PC-3 (cell line): ENCODE measurements at regions not wholly inside any gene's neighbourhood (a gene's known extent, or its start where the extent isn't known, plus 50 kb on each side); places are given as distances from the start of the nearest gene placed in this dataset.

Experiments used
- ATAC-seq: fragments of 200-7000 bp; cut with Tn5 transposase; 2 replicates; pipeline ENCODE4 v1.9.1; 2020; ENCODE audit warnings: mild to moderate bottlenecking, moderate library complexity
- BruUV-seq: library from RNA; stranded (reverse); fragments of 400-500 nt; replicated peaks from 2 replicates; lab custom pipeline; 2021; lab: Mats Ljungman, UMichigan
- CTCF ChIA-PET: fragments of 300-600 bp; sonication (Branson Sonifier 250); formaldehyde crosslinking; loops from one replicate; lab custom pipeline; 2022; ENCODE audit warnings: antibody characterized with exemption; lab: Charles Lee
- POLR2A ChIA-PET: fragments of 300-600 bp; sonication (Branson Sonifier 250); formaldehyde crosslinking; loops from one replicate; lab custom pipeline; 2022; ENCODE audit warnings: antibody characterized with exemption; ENCODE audit not compliant: unreplicated experiment; lab: Charles Lee
- DNase-seq: peaks from one replicate; pipeline ENCODE4 v3.0.0-alpha.2; 2015
- H2AFZ ChIP-seq: fragments of 300-600 bp; sonication (generic); 2 replicates; pipeline ENCODE4 v1.6.0; 2016; ENCODE audit warnings: antibody characterized with exemption, low read length
- H3F3A ChIP-seq: fragments of 300-600 bp; sonication (generic); one replicate; pipeline ENCODE4 v1.6.0; 2017; ENCODE audit warnings: antibody characterized with exemption, low read length, control low read depth, mild to moderate bottlenecking; ENCODE audit not compliant: unreplicated experiment
- H3K27ac ChIP-seq: fragments of 300-600 bp; sonication (generic); 2 replicates; pipeline ENCODE4 v1.5.1; 2016; ENCODE audit warnings: mild to moderate bottlenecking, low read length
- H3K27me3 ChIP-seq: fragments of 300-600 bp; sonication (generic); 2 replicates; pipeline ENCODE4 v1.6.1; 2016; ENCODE audit warnings: low read length, mixed read lengths
- H3K36me3 ChIP-seq: fragments of 300-600 bp; sonication (generic); 2 replicates; pipeline ENCODE4 v1.6.1; 2016; ENCODE audit warnings: low read depth, mixed run types, low read length, mixed read lengths
- H3K4me1 ChIP-seq: fragments of 300-600 bp; sonication (generic); 2 replicates; pipeline ENCODE4 v1.5.1; 2016; ENCODE audit warnings: low read length; ENCODE audit not compliant: insufficient read depth
- H3K4me2 ChIP-seq: fragments of 300-600 bp; sonication (generic); 2 replicates; pipeline ENCODE4 v1.6.0; 2016; ENCODE audit warnings: low read length
- H3K4me3 ChIP-seq: fragments of 300-600 bp; sonication (generic); 2 replicates; pipeline ENCODE4 v1.5.1; 2016; ENCODE audit warnings: mild to moderate bottlenecking, low read length, mixed read lengths
- H3K79me2 ChIP-seq: fragments of 300-600 bp; sonication (generic); 2 replicates; pipeline ENCODE4 v1.6.1; 2017; ENCODE audit warnings: low read length, mixed read lengths
- H3K9ac ChIP-seq: fragments of 300-600 bp; sonication (generic); 2 replicates; pipeline ENCODE4 v1.6.0; 2016; ENCODE audit warnings: mild to moderate bottlenecking, low read length
- H3K9me2 ChIP-seq: fragments of 300-600 bp; sonication (generic); replicated peaks from 2 replicates; pipeline ENCODE4 v1.6.1; 2016; ENCODE audit warnings: mixed run types, low read length, mixed read lengths
- H3K9me3 ChIP-seq: fragments of 300-600 bp; sonication (generic); 2 replicates; pipeline ENCODE4 v1.6.1; 2016; ENCODE audit warnings: low read length, mixed read lengths
- H4K20me1 ChIP-seq: fragments of 300-600 bp; sonication (generic); 2 replicates; pipeline ENCODE4 v1.6.1; 2016; ENCODE audit warnings: low read length, mixed read lengths
- CTCF ChIP-seq: fragments of 300-600 bp; sonication (generic); conservative IDR thresholded peaks from 2 replicates; pipeline ENCODE4 v1.5.1; 2017; ENCODE audit warnings: antibody characterized with exemption, low read depth, mild to moderate bottlenecking, low read length
- EZH2 ChIP-seq: fragments of 300-600 bp; sonication (generic); IDR thresholded peaks from one replicate; pipeline ENCODE4 v1.6.1; 2017; ENCODE audit warnings: antibody characterized with exemption, mild to moderate bottlenecking, low read length; ENCODE audit not compliant: unreplicated experiment
- EZH2phosphoT487 ChIP-seq: fragments of 300-600 bp; sonication (generic); IDR thresholded peaks from 2 replicates; pipeline ENCODE4 v1.6.1; 2018; ENCODE audit warnings: mild to moderate bottlenecking, antibody characterized with exemption, low read length, borderline replicate concordance
- intact Hi-C: fragments of 100-400 bp; cut with micrococcal nuclease; formaldehyde crosslinking; loops from 2 replicates; pipeline ENCODE4 v1.9.0; 2023

- Histone ChIP-seq H3K9me2 (no peaks in the 10 kb centered on the region), H3K4me3 (peak overlapping the region; percentile 23; the same call in 1 of the 2 replicates), H3K9me3 (no peaks in the 10 kb centered on the region), H4K20me1 (no peaks in the 10 kb centered on the region), H3K4me1 (peaks cover 35% of the 10 kb centered on the region), H3K79me2 (no peaks in the 10 kb centered on the region), H3K9ac (peak overlapping the region; percentile 39), H3K27ac (peak overlapping the region; percentile 82), H3K4me2 (peak overlapping the region; percentile 77), H3K27me3 (no peaks in the 10 kb centered on the region), H2AFZ (no peak overlapping the region), H3F3A (no peaks in the 10 kb centered on the region), H3K36me3 (no peaks in the 10 kb centered on the region)
- BruUV-seq = no TSS peak
- ChIA-PET CTCF (no interaction called here), POLR2A (no interaction called here)
- peak; percentile 87 for ATAC-seq
- intact Hi-C loops = loop anchor here (1.0 to 10.0 kb wide), 2 partner anchors 30 to 101 kb away; no protein-coding TSS in a partner anchor
- DNase-seq = peak; percentile 92
- TF ChIP-seq EZH2phosphoT487 (no peak), CTCF (no peak), EZH2 (no peak)
These were observed 124.6 kb upstream of the ZNF648 start for GRCh38 chr1:182185842-182186756.

- CTCF ChIA-PET = no interaction called here
- intact Hi-C loops = loop anchor here (10.0 kb wide), 1 partner anchor 100 kb away; no protein-coding TSS in a partner anchor
- H4K20me1 ChIP-seq = no peaks in the 10 kb centered on the region
These were observed 123.6 kb upstream of the ZNF648 start for GRCh38 chr1:182185136-182185535.

More at GRCh38 chr1:182185136-182185535, 123.6 kb upstream of the ZNF648 start:
- H3K36me3 ChIP-seq = no peaks in the 10 kb centered on the region
- H3K9me2 ChIP-seq = no peaks in the 10 kb centered on the region
- H3K4me2 ChIP-seq = peak overlapping the region; percentile 77; the same call in 1 of the 2 replicates
- DNase-seq (no peak), ATAC-seq (no peak)
- H3K4me1 ChIP-seq = peaks cover 43% of the 10 kb centered on the region
- TF ChIP-seq CTCF (no peak), EZH2phosphoT487 (no peak), EZH2 (no peak)
- H3K9me3 ChIP-seq = no peaks in the 10 kb centered on the region
- no peaks in the 10 kb centered on the region for H3K27me3 ChIP-seq
- no peak overlapping the region for H3K9ac ChIP-seq
- no peaks in the 10 kb centered on the region for H3F3A ChIP-seq
- peak overlapping the region; percentile 82 for H3K27ac ChIP-seq
- no peaks in the 10 kb centered on the region for H3K79me2 ChIP-seq
- H2AFZ ChIP-seq = no peak overlapping the region
- POLR2A ChIA-PET = no interaction called here
- BruUV-seq = no TSS peak
- H3K4me3 ChIP-seq = no peak overlapping the region
